ENCODE measurements at regions not wholly inside any gene's neighbourhood (a gene's known extent, or its start where the extent isn't known, plus 50 kb on each side); places are given as distances from the start of the nearest gene placed in this dataset.

- Mint-ChIP-seq H3K9me3 (ENCODE audit: low read depth, unreplicated experiment) (peaks cover 2% of the 10 kb centered on the region), H3K27ac (ENCODE audit: unreplicated experiment) (no peak overlapping the region), H3K36me3 (ENCODE audit: insufficient read depth, unreplicated experiment) (no peaks in the 10 kb centered on the region), H3K4me3 (ENCODE audit: low read depth, unreplicated experiment) (no peak overlapping the region), H3K4me1 (ENCODE audit: low read depth, unreplicated experiment) (no peaks in the 10 kb centered on the region), H3K27me3 (ENCODE audit: unreplicated experiment) (no peaks in the 10 kb centered on the region)
- CTCF ChIA-PET, result no interaction called here
- intact Hi-C loops (cut with micrococcal nuclease; ENCODE audit: unreplicated experiment), result no loop called here
- TF ChIP-seq CTCF (IDR thresholded peaks at IDR 0.05; ENCODE audit: unreplicated experiment), result no peak
- DNase-seq, result no peak
- no TSS peak for BruUV-seq (replicated peaks)
These were observed 130.5 kb downstream of the SEM1 start for GRCh38 chr7:96579119-96579518.

- Mint-ChIP-seq H3K27ac (ENCODE audit: unreplicated experiment) (no peak overlapping the region), H3K36me3 (ENCODE audit: insufficient read depth, unreplicated experiment) (no peaks in the 10 kb centered on the region), H3K9me3 (ENCODE audit: low read depth, unreplicated experiment) (peaks cover 2% of the 10 kb centered on the region), H3K4me3 (ENCODE audit: low read depth, unreplicated experiment) (no peak overlapping the region), H3K4me1 (ENCODE audit: low read depth, unreplicated experiment) (no peaks in the 10 kb centered on the region), H3K27me3 (ENCODE audit: unreplicated experiment) (peaks cover under 1% of the 10 kb centered on the region)
- intact Hi-C loops (cut with micrococcal nuclease; ENCODE audit: unreplicated experiment), result no loop called here
- no peak for TF ChIP-seq CTCF (IDR thresholded peaks at IDR 0.05; ENCODE audit: unreplicated experiment)
- CTCF ChIA-PET, result no interaction called here
- no peak for DNase-seq
- BruUV-seq (replicated peaks), result no TSS peak
These were observed 131.0 kb downstream of the SEM1 start for GRCh38 chr7:96578606-96579005.

- Mint-ChIP-seq H3K27ac (ENCODE audit: unreplicated experiment) (no peak overlapping the region), H3K4me1 (ENCODE audit: low read depth, unreplicated experiment) (peaks cover 8% of the 10 kb centered on the region), H3K36me3 (ENCODE audit: insufficient read depth, unreplicated experiment) (no peaks in the 10 kb centered on the region), H3K27me3 (ENCODE audit: unreplicated experiment) (no peaks in the 10 kb centered on the region), H3K9me3 (ENCODE audit: low read depth, unreplicated experiment) (no peaks in the 10 kb centered on the region), H3K4me3 (ENCODE audit: low read depth, unreplicated experiment) (no peak overlapping the region)
- TF ChIP-seq CTCF (IDR thresholded peaks at IDR 0.05; ENCODE audit: unreplicated experiment), result no peak
- no peak for DNase-seq
- no TSS peak for BruUV-seq (replicated peaks)
- intact Hi-C loops (cut with micrococcal nuclease; ENCODE audit: unreplicated experiment), result no loop called here
- CTCF ChIA-PET, result no interaction called here
These were observed 146.2 kb downstream of the SEM1 start for GRCh38 chr7:96563409-96563808.

GRCh38 chr7:96562966-96563365 is 146.7 kb downstream of the SEM1 start:
- peaks cover 8% of the 10 kb centered on the region for H3K4me1 Mint-ChIP-seq (ENCODE audit: low read depth, unreplicated experiment)
- TF ChIP-seq CTCF (IDR thresholded peaks at IDR 0.05; ENCODE audit: unreplicated experiment), result no peak
- no peaks in the 10 kb centered on the region for H3K36me3 Mint-ChIP-seq (ENCODE audit: insufficient read depth, unreplicated experiment)
- no peaks in the 10 kb centered on the region for H3K9me3 Mint-ChIP-seq (ENCODE audit: low read depth, unreplicated experiment)
- CTCF ChIA-PET, result no interaction called here
- no peaks in the 10 kb centered on the region for H3K27me3 Mint-ChIP-seq (ENCODE audit: unreplicated experiment)
- no peak overlapping the region for H3K27ac Mint-ChIP-seq (ENCODE audit: unreplicated experiment)
- H3K4me3 Mint-ChIP-seq (ENCODE audit: low read depth, unreplicated experiment), result no peak overlapping the region
- intact Hi-C loops (cut with micrococcal nuclease; ENCODE audit: unreplicated experiment), result no loop called here
- DNase-seq, result no peak
- BruUV-seq (replicated peaks), result no TSS peak

- BruUV-seq (replicated peaks), result no TSS peak
- Mint-ChIP-seq H3K4me3 (ENCODE audit: low read depth, unreplicated experiment) (no peak overlapping the region), H3K36me3 (ENCODE audit: insufficient read depth, unreplicated experiment) (no peaks in the 10 kb centered on the region), H3K27ac (ENCODE audit: unreplicated experiment) (no peak overlapping the region), H3K9me3 (ENCODE audit: low read depth, unreplicated experiment) (no peaks in the 10 kb centered on the region), H3K4me1 (ENCODE audit: low read depth, unreplicated experiment) (peaks cover 8% of the 10 kb centered on the region), H3K27me3 (ENCODE audit: unreplicated experiment) (no peaks in the 10 kb centered on the region)
- DNase-seq, result no peak
- TF ChIP-seq CTCF (IDR thresholded peaks at IDR 0.05; ENCODE audit: unreplicated experiment), result no peak
- CTCF ChIA-PET, result no interaction called here
- intact Hi-C loops (cut with micrococcal nuclease; ENCODE audit: unreplicated experiment), result no loop called here
These were observed 147.2 kb downstream of the SEM1 start for GRCh38 chr7:96562458-96562857.

Measured in Calu3 (cell line).